ENCODE measurements at regions not wholly inside any gene's neighbourhood (a gene's known extent, or its start where the extent isn't known, plus 50 kb on each side); places are given as distances from the start of the nearest gene placed in this dataset.

- 96% methylated on average over 1 of the region's 1 CpG for WGBS
- H3K4me1 ChIP-seq (ENCODE audit: insufficient read depth) = no peaks in the 10 kb centered on the region
Measured at GRCh38 chr7:13090959-13091358, 403.5 kb downstream of the ARL4A start.

GRCh38 chr7:13091974-13092707 lies 404.7 kb downstream of the ARL4A start:
- 50% methylated on average over 4 of the region's 4 CpGs for WGBS
- DNase-seq (ENCODE audit: extremely low spot score) = no peak
- Histone ChIP-seq H3K27ac (ENCODE audit: low read depth) (no peak overlapping the region), H3K4me3 (ENCODE audit: low read depth, low read length) (no peak overlapping the region), H3K4me1 (ENCODE audit: insufficient read depth) (no peaks in the 10 kb centered on the region), H3K36me3 (ENCODE audit: insufficient read depth) (no peaks in the 10 kb centered on the region)

More at GRCh38 chr7:13090959-13091358, 403.5 kb downstream of the ARL4A start:
- Histone ChIP-seq H3K4me3 (ENCODE audit: low read depth, low read length) (no peak overlapping the region), H3K36me3 (ENCODE audit: insufficient read depth) (no peaks in the 10 kb centered on the region), H3K27ac (ENCODE audit: low read depth) (no peak overlapping the region)
- DNase-seq (ENCODE audit: extremely low spot score) = no peak

GRCh38 chr7:13092708-13093005 lies 405.2 kb downstream of the ARL4A start:
- Histone ChIP-seq H3K36me3 (ENCODE audit: insufficient read depth) (no peaks in the 10 kb centered on the region), H3K4me3 (ENCODE audit: low read depth, low read length) (no peak overlapping the region), H3K27ac (ENCODE audit: low read depth) (no peak overlapping the region), H3K4me1 (ENCODE audit: insufficient read depth) (no peaks in the 10 kb centered on the region)
- 62% methylated on average over 2 of the region's 2 CpGs for WGBS
- no peak for DNase-seq (ENCODE audit: extremely low spot score)

GRCh38 chr7:13093160-13093559 lies 405.7 kb downstream of the ARL4A start:
- no peaks in the 10 kb centered on the region for H3K4me1 ChIP-seq (ENCODE audit: insufficient read depth)
- H3K36me3 ChIP-seq (ENCODE audit: insufficient read depth) = no peaks in the 10 kb centered on the region
- no peak overlapping the region for H3K27ac ChIP-seq (ENCODE audit: low read depth)
- DNase-seq (ENCODE audit: extremely low spot score) = no peak
- WGBS = 28% methylated on average over 1 of the region's 1 CpG
- H3K4me3 ChIP-seq (ENCODE audit: low read depth, low read length) = no peak overlapping the region

GRCh38 chr7:13097499-13097898 lies 410.1 kb downstream of the ARL4A start:
- Histone ChIP-seq H3K36me3 (ENCODE audit: insufficient read depth) (no peaks in the 10 kb centered on the region), H3K27ac (ENCODE audit: low read depth) (no peak overlapping the region), H3K4me3 (ENCODE audit: low read depth, low read length) (no peak overlapping the region), H3K4me1 (ENCODE audit: insufficient read depth) (no peaks in the 10 kb centered on the region)
- WGBS = 78% methylated on average over 3 of the region's 3 CpGs
- no peak for DNase-seq (ENCODE audit: extremely low spot score)

- DNase-seq (ENCODE audit: extremely low spot score) = no peak
- no peaks in the 10 kb centered on the region for H3K36me3 ChIP-seq (ENCODE audit: insufficient read depth)
- no peak overlapping the region for H3K4me3 ChIP-seq (ENCODE audit: low read depth, low read length)
- 88% methylated on average over 4 of the region's 4 CpGs for WGBS
- H3K27ac ChIP-seq (ENCODE audit: low read depth) = no peak overlapping the region
- no peaks in the 10 kb centered on the region for H3K4me1 ChIP-seq (ENCODE audit: insufficient read depth)
Measured at GRCh38 chr7:13098161-13098560, 410.7 kb downstream of the ARL4A start.

- DNase-seq (ENCODE audit: extremely low spot score) = peak; percentile 29
- Histone ChIP-seq H3K4me3 (ENCODE audit: low read depth, low read length) (no peak overlapping the region), H3K36me3 (ENCODE audit: insufficient read depth) (no peaks in the 10 kb centered on the region), H3K27ac (ENCODE audit: low read depth) (no peak overlapping the region), H3K4me1 (ENCODE audit: insufficient read depth) (no peaks in the 10 kb centered on the region)
- WGBS = 87% methylated on average over 5 of the region's 5 CpGs
Measured at GRCh38 chr7:13099154-13099795, 411.8 kb downstream of the ARL4A start.

GRCh38 chr7:13104128-13104527 lies 416.7 kb downstream of the ARL4A start:
- Histone ChIP-seq H3K36me3 (ENCODE audit: insufficient read depth) (no peaks in the 10 kb centered on the region), H3K4me1 (ENCODE audit: insufficient read depth) (no peaks in the 10 kb centered on the region), H3K4me3 (ENCODE audit: low read depth, low read length) (no peak overlapping the region), H3K27ac (ENCODE audit: low read depth) (no peak overlapping the region)
- WGBS = 77% methylated on average over 1 of the region's 1 CpG
- DNase-seq (ENCODE audit: extremely low spot score) = no peak

- no peak for DNase-seq (ENCODE audit: extremely low spot score)
- no peak overlapping the region for H3K4me3 ChIP-seq (ENCODE audit: low read depth, low read length)
- H3K4me1 ChIP-seq (ENCODE audit: insufficient read depth) = no peaks in the 10 kb centered on the region
- H3K36me3 ChIP-seq (ENCODE audit: insufficient read depth) = no peaks in the 10 kb centered on the region
- no peak overlapping the region for H3K27ac ChIP-seq (ENCODE audit: low read depth)
Measured at GRCh38 chr7:13105209-13105608, 417.8 kb downstream of the ARL4A start.

GRCh38 chr7:13106513-13106912 lies 419.1 kb downstream of the ARL4A start:
- no peaks in the 10 kb centered on the region for H3K4me1 ChIP-seq (ENCODE audit: insufficient read depth)
- no peak overlapping the region for H3K27ac ChIP-seq (ENCODE audit: low read depth)
- DNase-seq (ENCODE audit: extremely low spot score) = no peak
- WGBS = 96% methylated on average over 2 of the region's 2 CpGs
- no peaks in the 10 kb centered on the region for H3K36me3 ChIP-seq (ENCODE audit: insufficient read depth)
- no peak overlapping the region for H3K4me3 ChIP-seq (ENCODE audit: low read depth, low read length)

GRCh38 chr7:13107291-13107690 lies 419.9 kb downstream of the ARL4A start:
- no peak overlapping the region for H3K27ac ChIP-seq (ENCODE audit: low read depth)
- no peaks in the 10 kb centered on the region for H3K36me3 ChIP-seq (ENCODE audit: insufficient read depth)
- H3K4me3 ChIP-seq (ENCODE audit: low read depth, low read length) = no peak overlapping the region
- no peaks in the 10 kb centered on the region for H3K4me1 ChIP-seq (ENCODE audit: insufficient read depth)
- no peak for DNase-seq (ENCODE audit: extremely low spot score)

- Histone ChIP-seq H3K4me3 (ENCODE audit: low read depth, low read length) (no peak overlapping the region), H3K4me1 (ENCODE audit: insufficient read depth) (no peaks in the 10 kb centered on the region), H3K36me3 (ENCODE audit: insufficient read depth) (no peaks in the 10 kb centered on the region), H3K27ac (ENCODE audit: low read depth) (no peak overlapping the region)
- no peak for DNase-seq (ENCODE audit: extremely low spot score)
Measured at GRCh38 chr7:13108061-13108460, 420.6 kb downstream of the ARL4A start.

GRCh38 chr7:13109201-13109600 lies 421.8 kb downstream of the ARL4A start:
- Histone ChIP-seq H3K36me3 (ENCODE audit: insufficient read depth) (no peaks in the 10 kb centered on the region), H3K27ac (ENCODE audit: low read depth) (no peak overlapping the region), H3K4me1 (ENCODE audit: insufficient read depth) (no peaks in the 10 kb centered on the region), H3K4me3 (ENCODE audit: low read depth, low read length) (no peak overlapping the region)
- no peak for DNase-seq (ENCODE audit: extremely low spot score)
- WGBS = 88% methylated on average over 6 of the region's 6 CpGs

- H3K4me3 ChIP-seq (ENCODE audit: low read depth, low read length) = no peak overlapping the region
- H3K27ac ChIP-seq (ENCODE audit: low read depth) = no peak overlapping the region
- 98% methylated on average over 6 of the region's 6 CpGs for WGBS
- no peaks in the 10 kb centered on the region for H3K4me1 ChIP-seq (ENCODE audit: insufficient read depth)
- no peak for DNase-seq (ENCODE audit: extremely low spot score)
- no peaks in the 10 kb centered on the region for H3K36me3 ChIP-seq (ENCODE audit: insufficient read depth)
Measured at GRCh38 chr7:13110107-13110506, 422.7 kb downstream of the ARL4A start.

GRCh38 chr7:13111230-13111629 lies 423.8 kb downstream of the ARL4A start:
- Histone ChIP-seq H3K27ac (ENCODE audit: low read depth) (no peak overlapping the region), H3K4me3 (ENCODE audit: low read depth, low read length) (no peak overlapping the region), H3K4me1 (ENCODE audit: insufficient read depth) (peaks cover 2% of the 10 kb centered on the region), H3K36me3 (ENCODE audit: insufficient read depth) (no peaks in the 10 kb centered on the region)
- 64% methylated on average over 3 of the region's 3 CpGs for WGBS
- DNase-seq (ENCODE audit: extremely low spot score) = no peak

Measured in urinary bladder (tissue), 3 donors.